Heart right ventricle (tissue), 16 donors: ENCODE measurements at regions not wholly inside any gene's neighbourhood (a gene's known extent, or its start where the extent isn't known, plus 50 kb on each side); places are given as distances from the start of the nearest gene placed in this dataset.

ENCODE experiments used
- ATAC-seq, 8 donors: fragments of 200-7000 bp; cut with Tn5 transposase; one replicate each; pipeline ENCODE4 v1.9.1; 2020; ENCODE audit warnings: mild to moderate bottlenecking in 8 of 8, moderate library complexity in 8 of 8, moderate number of reproducible peaks in 1 of 8
- DNase-seq, 2 donors: peaks; one replicate each; pipeline ENCODE4 v3.0.0-alpha.2; 2020
- H3K27ac ChIP-seq, 10 donors: fragments of 200-600 bp; sonication (generic) in 2 of 10; one replicate each; pipeline versions ENCODE4 v1.5.0 to v1.8.0; 2020 to 2022; ENCODE audit warnings: mild to moderate bottlenecking in 3 of 10
- H3K27me3 ChIP-seq, 7 donors: fragments of 200-600 bp; one replicate each; pipeline ENCODE4 v1.8.0; 2021 to 2022; ENCODE audit warnings: mild to moderate bottlenecking in 2 of 7
- H3K36me3 ChIP-seq, 9 donors: fragments of 200-600 bp; sonication (generic) in 1 of 9; one replicate each; pipeline versions ENCODE4 v1.5.0 to v1.8.0; 2020 to 2022; ENCODE audit warnings: mild to moderate bottlenecking in 2 of 9
- H3K4me1 ChIP-seq, 9 donors: fragments of 200-600 bp; sonication (generic) in 1 of 9; one replicate each; pipeline versions ENCODE4 v1.5.0 to v1.8.0; 2020 to 2022; ENCODE audit warnings: mild to moderate bottlenecking in 4 of 9
- H3K4me3 ChIP-seq, 10 donors: fragments of 200-600 bp; sonication (generic) in 2 of 10; one replicate each; pipeline versions ENCODE4 v1.5.0 to v1.8.0; 2020 to 2022; ENCODE audit warnings: mild to moderate bottlenecking in 7 of 10, moderate library complexity in 2 of 10
- H3K9me3 ChIP-seq, 11 donors: fragments of 200-600 bp in 10 of 11; sonication (generic) in 2 of 11; one replicate each; pipeline versions ENCODE4 v1.5.0 to v1.8.0; 2013 to 2022; ENCODE audit warnings: mild to moderate bottlenecking in 2 of 11, control low read depth in 1 of 11, moderate library complexity in 1 of 11
- WGBS, 2 donors: extraction: QIAGEN DNeasy Blood & Tissue Kit; methylation state at CpG; one replicate each; pipeline ENCODE4 v1.1.7; 2013; ENCODE audit warnings: inconsistent platforms in 1 of 2; 5-methylcytosine and 5-hydroxymethylcytosine counted together
- intact Hi-C, 10 donors: fragments of 100-400 bp; cut with DNase I; formaldehyde crosslinking; loops; one replicate each; pipeline versions ENCODE4 v1.11.1 to v1.14.2; 2022
- TF ChIP-seq, protein P1 (sequence below), 9 donors: fragments of 200-600 bp; sonication (generic) in 2 of 9; IDR thresholded peaks; one replicate each; pipeline versions ENCODE4 v1.5.0 to v1.8.0; 2021 to 2022; ENCODE audit warnings: antibody characterized with exemption in 9 of 9, mild to moderate bottlenecking in 5 of 9, moderate library complexity in 1 of 9
- donor health status: Arrhythmogenic right ventricular cardiomyopathy.
- donor health status: ischemic (EF 13 %, LVEDD 7.1; RV severe dilation, severe dysfunction).
- donor health status: healthy with polysubstance abuse.
- donor health status: DM: no; HTN: yes; CAD: no.
- donor health status: DM: no; HTN: no; CAD: no.
- donor health status: ischemic (EF 25% LVEDD 6.9; RV normal size, moderate dysfunction).
- donor health status: ischemic (EF 25% LVEDD 5.7; RV mildly dilated, moderate dysfunction).
- donor health status: healthy.
- donor health status: DM: yes; HTN: yes; CAD: no.
- donor health status: Ischemic cardiomyopathy.
- donor health status: ischemic (EF 35%, LVEDD 5.7; RV mildly dilated, moderate dysfunction).
- donor health status: nonischemic (EF 11% LVEDD 7.7; RV severe dilation, severe dysfunction).
- donor health status: DM: yes; HTN: yes; CAD: no.
- donor health status: PGD.
- donor health status: ischemic (EF 29% LVEDD 5.4; RV normal size, mild dysfunction).
- donor health status: nonischemic (EF 23%, LVEDD 6.1; RV moderate dilation, normal function).

DNA sequence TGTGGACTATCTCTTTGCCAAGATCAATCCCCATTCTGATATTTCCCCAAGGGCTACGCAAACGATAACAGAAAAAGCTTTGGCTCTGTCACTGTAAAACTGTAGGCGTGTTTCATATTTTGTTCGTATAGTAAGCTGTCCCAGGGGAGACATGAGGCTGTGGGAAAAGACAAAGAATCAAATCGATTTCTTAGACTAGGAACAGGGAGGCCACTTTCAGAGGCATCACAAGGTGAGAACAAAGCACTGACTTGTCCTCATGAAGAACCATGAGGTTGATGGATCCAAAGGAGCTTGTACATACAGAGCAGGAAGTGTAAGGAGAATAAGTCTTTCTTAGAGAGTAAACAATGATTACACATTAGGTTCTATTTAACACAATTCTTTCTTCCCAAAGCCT lies 255.7 kb downstream of the HNMT start:
- Histone ChIP-seq H3K27me3 (no peaks in the 10 kb centered on the region), H3K27ac (no peak overlapping the region), H3K36me3 (no peaks in the 10 kb centered on the region), H3K4me1 (peaks cover 0 to 14% (median 0%) of the 10 kb centered on the region in 9 donors), H3K4me3 (no peak overlapping the region), H3K9me3 (no peaks in the 10 kb centered on the region)
- WGBS, 2 donors, result 66 to 70% methylated on average over 5 of the region's 5 CpGs
- intact Hi-C loops, result no loop called here
- ATAC-seq (no peak), DNase-seq (no peak)
- TF ChIP-seq, protein P1, sequence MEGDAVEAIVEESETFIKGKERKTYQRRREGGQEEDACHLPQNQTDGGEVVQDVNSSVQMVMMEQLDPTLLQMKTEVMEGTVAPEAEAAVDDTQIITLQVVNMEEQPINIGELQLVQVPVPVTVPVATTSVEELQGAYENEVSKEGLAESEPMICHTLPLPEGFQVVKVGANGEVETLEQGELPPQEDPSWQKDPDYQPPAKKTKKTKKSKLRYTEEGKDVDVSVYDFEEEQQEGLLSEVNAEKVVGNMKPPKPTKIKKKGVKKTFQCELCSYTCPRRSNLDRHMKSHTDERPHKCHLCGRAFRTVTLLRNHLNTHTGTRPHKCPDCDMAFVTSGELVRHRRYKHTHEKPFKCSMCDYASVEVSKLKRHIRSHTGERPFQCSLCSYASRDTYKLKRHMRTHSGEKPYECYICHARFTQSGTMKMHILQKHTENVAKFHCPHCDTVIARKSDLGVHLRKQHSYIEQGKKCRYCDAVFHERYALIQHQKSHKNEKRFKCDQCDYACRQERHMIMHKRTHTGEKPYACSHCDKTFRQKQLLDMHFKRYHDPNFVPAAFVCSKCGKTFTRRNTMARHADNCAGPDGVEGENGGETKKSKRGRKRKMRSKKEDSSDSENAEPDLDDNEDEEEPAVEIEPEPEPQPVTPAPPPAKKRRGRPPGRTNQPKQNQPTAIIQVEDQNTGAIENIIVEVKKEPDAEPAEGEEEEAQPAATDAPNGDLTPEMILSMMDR (IDR thresholded peaks at IDR 0.05), result no peak

DNA sequence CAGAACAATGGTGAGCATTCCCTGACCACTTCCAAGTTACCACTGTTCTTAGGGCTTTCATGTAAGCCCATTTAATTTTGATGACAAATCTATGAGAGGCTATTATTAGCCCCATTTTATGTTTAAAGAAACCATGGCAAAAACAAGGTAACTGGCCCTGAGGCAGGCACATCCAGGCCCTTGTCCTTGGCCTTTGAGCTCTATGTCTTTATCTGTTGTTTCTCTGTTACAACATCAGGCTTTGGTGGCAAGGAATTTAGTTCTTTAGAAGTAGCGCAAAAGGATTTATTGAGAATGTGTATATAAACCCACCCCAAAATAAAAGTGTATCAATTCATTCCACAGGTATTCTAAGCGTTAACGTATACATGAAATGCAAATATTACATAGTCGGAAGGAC lies 257.1 kb downstream of the HNMT start:
- DNase-seq (no peak), ATAC-seq (no peak)
- Histone ChIP-seq H3K27me3 (no peaks in the 10 kb centered on the region), H3K4me1 (peaks cover 0 to 14% (median 0%) of the 10 kb centered on the region in 9 donors), H3K27ac (no peak overlapping the region), H3K36me3 (no peaks in the 10 kb centered on the region), H3K4me3 (no peak overlapping the region), H3K9me3 (no peaks in the 10 kb centered on the region)
- intact Hi-C loops, result no loop called here
- WGBS, 2 donors, result 94 to 99% methylated on average over 4 of the region's 4 CpGs
- TF ChIP-seq, protein P1 (IDR thresholded peaks at IDR 0.05), result no peak

DNA sequence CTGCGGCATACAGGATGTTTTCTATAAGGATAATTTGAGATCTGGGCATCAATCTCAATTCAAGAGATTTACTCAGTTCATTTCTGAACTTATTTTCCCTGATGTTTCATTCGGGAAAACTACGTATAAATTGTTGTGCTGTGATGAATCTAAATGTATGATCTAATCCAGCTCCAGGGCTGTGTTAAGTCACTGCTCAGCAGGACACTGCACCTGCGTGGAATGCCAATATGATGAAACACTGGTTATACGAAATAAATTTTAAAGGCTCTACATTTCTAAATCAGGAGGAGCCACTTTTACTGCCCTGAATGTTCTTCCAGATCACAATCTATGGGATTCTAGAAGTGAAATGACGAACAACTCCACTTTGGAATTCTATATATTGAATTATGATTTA lies 259.0 kb downstream of the HNMT start:
- no peak for ATAC-seq
- H3K9me3 ChIP-seq, result no peaks in the 10 kb centered on the region
- DNase-seq, result no peak
- H3K27me3 ChIP-seq, result no peaks in the 10 kb centered on the region
- intact Hi-C loops, result no loop called here
- H3K4me3 ChIP-seq, result no peak overlapping the region
- TF ChIP-seq, protein P1 (IDR thresholded peaks at IDR 0.05), result no peak
- H3K36me3 ChIP-seq, result no peaks in the 10 kb centered on the region
- H3K4me1 ChIP-seq, result peaks cover 0 to 7% (median 0%) of the 10 kb centered on the region in 9 donors
- H3K27ac ChIP-seq, result no peak overlapping the region
- 87 to 93% methylated on average over 6 of the region's 6 CpGs for WGBS, 2 donors

DNA sequence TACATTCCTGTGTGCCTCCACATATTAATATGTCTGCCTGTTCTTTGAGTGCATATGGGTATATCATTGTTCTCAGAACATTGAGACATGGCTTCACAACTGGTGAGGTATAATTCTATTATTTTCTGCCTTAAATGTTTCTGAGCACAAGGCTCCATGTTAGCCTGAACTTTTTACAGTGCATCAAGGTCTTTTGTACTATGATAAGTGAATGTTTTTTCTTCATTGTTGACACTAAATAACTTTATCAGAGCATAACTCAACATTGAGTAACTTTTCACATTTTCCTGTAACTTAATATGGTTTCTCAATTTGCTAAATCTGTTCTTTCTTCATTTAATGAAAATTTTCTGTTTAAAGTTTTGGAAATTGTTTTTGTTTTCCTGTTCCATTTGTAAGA lies 262.9 kb downstream of the HNMT start:
- Histone ChIP-seq H3K36me3 (no peaks in the 10 kb centered on the region), H3K4me3 (no peak overlapping the region), H3K9me3 (no peaks in the 10 kb centered on the region), H3K27ac (no peak overlapping the region), H3K27me3 (no peaks in the 10 kb centered on the region), H3K4me1 (no peaks in the 10 kb centered on the region)
- no peak for ATAC-seq
- no peak for DNase-seq
- TF ChIP-seq, protein P1 (IDR thresholded peaks at IDR 0.05), result no peak
- intact Hi-C loops, result no loop called here

DNA sequence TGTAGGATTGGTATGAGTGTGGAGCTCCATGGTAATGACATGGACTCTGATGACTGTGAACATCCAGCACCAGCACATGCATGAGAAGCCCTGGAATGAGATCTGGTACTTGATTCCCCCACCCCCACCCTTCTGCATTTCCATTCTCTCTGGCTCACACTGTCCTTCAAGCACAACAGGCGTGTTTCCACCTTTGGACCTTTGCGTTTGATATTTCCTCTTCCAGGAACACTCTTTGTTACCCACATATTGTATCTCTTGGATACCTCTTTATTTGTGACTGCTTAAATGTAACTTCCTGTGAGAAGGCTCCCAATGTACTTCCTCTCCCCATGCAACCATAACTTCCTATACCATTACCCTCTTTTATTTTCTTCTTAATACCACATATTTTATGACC lies 263.8 kb downstream of the HNMT start:
- DNase-seq, result no peak
- H3K36me3 ChIP-seq, result no peaks in the 10 kb centered on the region
- H3K27ac ChIP-seq, result no peak overlapping the region
- H3K27me3 ChIP-seq, result no peaks in the 10 kb centered on the region
- WGBS, 2 donors, result 71 to 72% methylated on average over 2 of the region's 2 CpGs
- no peak overlapping the region for H3K4me3 ChIP-seq
- H3K4me1 ChIP-seq, result no peaks in the 10 kb centered on the region
- intact Hi-C loops, result no loop called here
- H3K9me3 ChIP-seq, result no peaks in the 10 kb centered on the region
- TF ChIP-seq, protein P1 (IDR thresholded peaks at IDR 0.05), result no peak
- ATAC-seq, result no peak
